ENCODE measurements at regions not wholly inside any gene's neighbourhood (a gene's known extent, or its start where the extent isn't known, plus 50 kb on each side); places are given as distances from the start of the nearest gene placed in this dataset.

DNA sequence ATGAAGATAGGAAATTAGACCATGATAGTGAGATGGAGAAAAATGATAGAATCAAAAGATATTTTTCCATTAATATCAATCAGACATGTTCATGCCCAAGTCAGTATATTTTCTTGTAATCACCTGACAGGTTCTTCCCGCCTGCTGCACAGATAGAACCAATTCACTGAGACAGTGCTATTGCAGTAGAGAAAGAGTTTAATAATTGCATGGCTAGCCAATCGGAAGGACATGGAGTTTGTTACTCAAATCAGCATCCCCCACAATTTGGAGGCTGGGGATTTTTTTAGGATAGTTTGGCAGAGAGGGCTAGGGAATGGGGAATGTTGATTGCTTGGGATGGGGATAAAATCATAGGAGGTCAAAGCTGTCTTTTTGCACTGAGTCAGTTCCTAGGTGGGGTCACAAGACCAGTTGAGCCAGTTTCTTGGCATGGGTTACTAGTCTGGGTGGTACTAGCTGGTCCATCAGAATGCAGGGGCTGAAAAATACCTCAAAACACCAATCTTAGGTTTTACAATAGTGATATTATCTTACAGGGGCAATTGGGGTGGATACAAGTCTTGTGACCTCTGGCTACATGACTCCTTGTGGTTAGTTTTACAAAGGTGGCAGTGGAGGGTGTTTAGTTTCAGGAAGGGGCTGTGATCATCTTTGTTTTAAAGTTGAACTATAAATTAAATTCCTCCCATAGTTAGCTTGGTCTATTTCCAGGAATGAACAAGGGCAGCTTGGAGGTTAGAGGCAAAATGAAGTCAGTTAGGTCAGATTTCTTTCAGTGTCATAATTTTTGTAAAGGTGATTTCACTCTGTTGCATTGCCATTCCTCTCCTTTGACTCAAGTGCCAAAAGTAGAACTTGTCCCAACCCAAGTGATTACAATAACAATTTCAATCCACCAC is 100.3 kb upstream of the PDE5A start:
- Histone ChIP-seq H3K4me3 (ENCODE audit: low read depth in 1 of 2, low read length in 2 of 2) (no peak overlapping the region), H3K9me3 (ENCODE audit: low read length) (no peaks in the 10 kb centered on the region), H3K27me3 (ENCODE audit: control insufficient read depth in 1 of 2, insufficient read depth in 2 of 2, low read length in 2 of 2) (no peaks in the 10 kb centered on the region), H3K4me1 (ENCODE audit: insufficient read depth, low read length) (peaks cover 29% of the 10 kb centered on the region), H3K36me3 (ENCODE audit: insufficient read depth, low read length) (no peaks in the 10 kb centered on the region), H3K27ac (ENCODE audit: low read depth, low read length) (no peak overlapping the region), H3K9ac (ENCODE audit: low read length) (no peak overlapping the region)

- H3K27me3 ChIP-seq (ENCODE audit: control insufficient read depth in 1 of 2, insufficient read depth in 2 of 2, low read length in 2 of 2) = no peaks in the 10 kb centered on the region
- H3K4me1 ChIP-seq (ENCODE audit: insufficient read depth, low read length) = peaks cover 29% of the 10 kb centered on the region
- no peak overlapping the region for H3K4me3 ChIP-seq (ENCODE audit: low read depth in 1 of 2, low read length in 2 of 2)
- H3K9me3 ChIP-seq (ENCODE audit: low read length) = no peaks in the 10 kb centered on the region
- H3K27ac ChIP-seq (ENCODE audit: low read depth, low read length) = no peak overlapping the region
- no peak overlapping the region for H3K9ac ChIP-seq (ENCODE audit: low read length)
- no peaks in the 10 kb centered on the region for H3K36me3 ChIP-seq (ENCODE audit: insufficient read depth, low read length)
Observed at GRCh38 chr4:119728185-119728584, 99.6 kb upstream of the PDE5A start.

- Histone ChIP-seq H3K36me3 (ENCODE audit: insufficient read depth, low read length) (no peaks in the 10 kb centered on the region), H3K9me3 (ENCODE audit: low read length) (no peaks in the 10 kb centered on the region), H3K4me1 (ENCODE audit: insufficient read depth, low read length) (peaks cover 29% of the 10 kb centered on the region), H3K9ac (ENCODE audit: low read length) (no peak overlapping the region), H3K27ac (ENCODE audit: low read depth, low read length) (no peak overlapping the region), H3K27me3 (ENCODE audit: control insufficient read depth in 1 of 2, insufficient read depth in 2 of 2, low read length in 2 of 2) (no peaks in the 10 kb centered on the region), H3K4me3 (ENCODE audit: low read depth in 1 of 2, low read length in 2 of 2) (no peak overlapping the region)
Observed at GRCh38 chr4:119726505-119726904, 97.9 kb upstream of the PDE5A start.

GRCh38 chr4:119725688-119726330 is 97.2 kb upstream of the PDE5A start:
- Histone ChIP-seq H3K9ac (ENCODE audit: low read length) (no peak overlapping the region), H3K4me3 (ENCODE audit: low read depth in 1 of 2, low read length in 2 of 2) (no peak overlapping the region), H3K4me1 (ENCODE audit: insufficient read depth, low read length) (peaks cover 25% of the 10 kb centered on the region), H3K27ac (ENCODE audit: low read depth, low read length) (no peak overlapping the region), H3K9me3 (ENCODE audit: low read length) (no peaks in the 10 kb centered on the region), H3K27me3 (ENCODE audit: control insufficient read depth in 1 of 2, insufficient read depth in 2 of 2, low read length in 2 of 2) (no peaks in the 10 kb centered on the region), H3K36me3 (ENCODE audit: insufficient read depth, low read length) (no peaks in the 10 kb centered on the region)

DNA sequence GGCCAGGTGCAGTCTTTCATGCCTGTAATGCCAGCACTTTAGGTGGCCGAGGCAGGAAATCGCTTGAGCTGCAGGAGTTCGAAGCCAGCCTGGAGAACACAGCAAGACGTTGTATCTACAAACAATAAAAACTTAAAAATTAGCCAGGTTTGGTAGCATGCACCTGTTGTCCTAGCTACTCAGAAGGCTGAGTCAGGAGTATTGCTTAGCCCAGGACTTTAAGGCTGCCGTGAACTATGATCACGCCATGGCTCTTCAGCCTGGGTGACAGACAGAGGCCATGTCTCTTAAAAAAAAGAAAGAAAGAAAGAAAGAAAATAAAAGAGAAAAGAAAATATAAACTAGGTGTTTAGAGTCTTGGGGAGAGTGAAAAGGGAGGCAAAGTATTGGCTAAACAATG is 96.4 kb upstream of the PDE5A start:
- H3K9ac ChIP-seq (ENCODE audit: low read length) = no peak overlapping the region
- no peak overlapping the region for H3K27ac ChIP-seq (ENCODE audit: low read depth, low read length)
- no peaks in the 10 kb centered on the region for H3K27me3 ChIP-seq (ENCODE audit: control insufficient read depth in 1 of 2, insufficient read depth in 2 of 2, low read length in 2 of 2)
- no peak overlapping the region for H3K4me3 ChIP-seq (ENCODE audit: low read depth in 1 of 2, low read length in 2 of 2)
- H3K9me3 ChIP-seq (ENCODE audit: low read length) = no peaks in the 10 kb centered on the region
- no peaks in the 10 kb centered on the region for H3K36me3 ChIP-seq (ENCODE audit: insufficient read depth, low read length)
- peaks cover 17% of the 10 kb centered on the region for H3K4me1 ChIP-seq (ENCODE audit: insufficient read depth, low read length)

DNA sequence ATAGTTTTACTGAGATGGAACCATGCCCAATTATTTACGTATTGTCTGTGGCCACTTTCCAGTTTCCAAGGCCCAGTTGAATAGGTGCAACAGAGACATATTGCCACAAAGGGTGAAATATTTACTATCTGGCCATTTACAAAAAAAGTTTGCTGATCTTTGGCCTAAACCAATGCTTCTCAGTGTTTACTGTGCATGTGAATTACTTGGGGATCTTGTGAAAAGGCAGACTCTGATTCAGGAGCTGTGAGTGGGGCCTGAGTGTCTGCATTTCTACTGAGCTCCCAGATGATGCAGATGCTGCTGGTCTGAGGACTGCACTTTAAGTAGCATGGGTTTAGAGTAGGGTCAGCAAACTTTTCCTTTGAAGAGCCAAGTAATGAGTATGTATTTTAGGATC is 94.1 kb upstream of the PDE5A start:
- H3K4me1 ChIP-seq (ENCODE audit: insufficient read depth, low read length) = peaks cover 11% of the 10 kb centered on the region
- H3K4me3 ChIP-seq (ENCODE audit: low read depth in 1 of 2, low read length in 2 of 2) = no peak overlapping the region
- no peaks in the 10 kb centered on the region for H3K36me3 ChIP-seq (ENCODE audit: insufficient read depth, low read length)
- H3K9ac ChIP-seq (ENCODE audit: low read length) = no peak overlapping the region
- H3K27me3 ChIP-seq (ENCODE audit: control insufficient read depth in 1 of 2, insufficient read depth in 2 of 2, low read length in 2 of 2) = no peaks in the 10 kb centered on the region
- H3K27ac ChIP-seq (ENCODE audit: low read depth, low read length) = no peak overlapping the region
- H3K9me3 ChIP-seq (ENCODE audit: low read length) = no peaks in the 10 kb centered on the region

- Histone ChIP-seq H3K9me3 (ENCODE audit: low read length) (no peaks in the 10 kb centered on the region), H3K36me3 (ENCODE audit: insufficient read depth, low read length) (no peaks in the 10 kb centered on the region), H3K27ac (ENCODE audit: low read depth, low read length) (no peak overlapping the region), H3K9ac (ENCODE audit: low read length) (no peak overlapping the region), H3K27me3 (ENCODE audit: control insufficient read depth in 1 of 2, insufficient read depth in 2 of 2, low read length in 2 of 2) (no peaks in the 10 kb centered on the region), H3K4me1 (ENCODE audit: insufficient read depth, low read length) (peaks cover 11% of the 10 kb centered on the region), H3K4me3 (ENCODE audit: low read depth in 1 of 2, low read length in 2 of 2) (no peak overlapping the region)
Observed at GRCh38 chr4:119721878-119722277, 93.3 kb upstream of the PDE5A start.

- Histone ChIP-seq H3K36me3 (ENCODE audit: insufficient read depth, low read length) (no peaks in the 10 kb centered on the region), H3K9me3 (ENCODE audit: low read length) (no peaks in the 10 kb centered on the region), H3K9ac (ENCODE audit: low read length) (no peak overlapping the region), H3K4me1 (ENCODE audit: insufficient read depth, low read length) (no peaks in the 10 kb centered on the region), H3K27ac (ENCODE audit: low read depth, low read length) (no peak overlapping the region), H3K27me3 (ENCODE audit: control insufficient read depth in 1 of 2, insufficient read depth in 2 of 2, low read length in 2 of 2) (no peaks in the 10 kb centered on the region), H3K4me3 (ENCODE audit: low read depth in 1 of 2, low read length in 2 of 2) (no peak overlapping the region)
Observed at GRCh38 chr4:119715490-119716445, 87.2 kb upstream of the PDE5A start.

GRCh38 chr4:119709418-119709817 is 80.8 kb upstream of the PDE5A start:
- H3K27ac ChIP-seq (ENCODE audit: low read depth, low read length) = no peak overlapping the region
- H3K27me3 ChIP-seq (ENCODE audit: control insufficient read depth in 1 of 2, insufficient read depth in 2 of 2, low read length in 2 of 2) = no peaks in the 10 kb centered on the region
- H3K9ac ChIP-seq (ENCODE audit: low read length) = no peak overlapping the region
- H3K4me3 ChIP-seq (ENCODE audit: low read depth in 1 of 2, low read length in 2 of 2) = no peak overlapping the region
- H3K4me1 ChIP-seq (ENCODE audit: insufficient read depth, low read length) = no peaks in the 10 kb centered on the region
- H3K9me3 ChIP-seq (ENCODE audit: low read length) = no peaks in the 10 kb centered on the region
- no peaks in the 10 kb centered on the region for H3K36me3 ChIP-seq (ENCODE audit: insufficient read depth, low read length)

GRCh38 chr4:119707336-119707735 is 78.7 kb upstream of the PDE5A start:
- H3K27ac ChIP-seq (ENCODE audit: low read depth, low read length) = no peak overlapping the region
- no peak overlapping the region for H3K4me3 ChIP-seq (ENCODE audit: low read depth in 1 of 2, low read length in 2 of 2)
- no peak overlapping the region for H3K9ac ChIP-seq (ENCODE audit: low read length)
- H3K27me3 ChIP-seq (ENCODE audit: control insufficient read depth in 1 of 2, insufficient read depth in 2 of 2, low read length in 2 of 2) = no peaks in the 10 kb centered on the region
- no peaks in the 10 kb centered on the region for H3K36me3 ChIP-seq (ENCODE audit: insufficient read depth, low read length)
- H3K4me1 ChIP-seq (ENCODE audit: insufficient read depth, low read length) = no peaks in the 10 kb centered on the region
- H3K9me3 ChIP-seq (ENCODE audit: low read length) = no peaks in the 10 kb centered on the region

DNA sequence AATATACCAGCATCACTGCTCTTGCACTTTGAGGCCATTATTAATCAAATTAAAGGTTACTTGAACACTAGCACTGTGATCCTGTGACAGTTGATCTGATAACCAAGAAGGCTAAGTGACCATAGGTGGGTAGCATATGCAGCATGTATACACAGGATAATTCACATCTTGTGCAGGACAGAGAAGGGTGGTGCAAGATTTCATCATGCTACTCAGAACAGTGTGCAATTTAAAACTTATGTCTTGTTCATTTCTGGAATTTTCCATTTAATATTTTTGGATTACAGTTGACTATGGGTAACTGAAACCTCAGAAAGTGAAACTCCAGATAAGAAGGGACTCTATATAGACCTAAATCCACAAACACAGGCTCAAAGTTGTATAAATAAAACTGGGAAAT is 78.2 kb upstream of the PDE5A start:
- Histone ChIP-seq H3K4me3 (ENCODE audit: low read depth in 1 of 2, low read length in 2 of 2) (no peak overlapping the region), H3K4me1 (ENCODE audit: insufficient read depth, low read length) (no peaks in the 10 kb centered on the region), H3K27ac (ENCODE audit: low read depth, low read length) (no peak overlapping the region), H3K27me3 (ENCODE audit: control insufficient read depth in 1 of 2, insufficient read depth in 2 of 2, low read length in 2 of 2) (no peaks in the 10 kb centered on the region), H3K9ac (ENCODE audit: low read length) (no peak overlapping the region), H3K36me3 (ENCODE audit: insufficient read depth, low read length) (no peaks in the 10 kb centered on the region), H3K9me3 (ENCODE audit: low read length) (no peaks in the 10 kb centered on the region)

Data from muscle layer of colon (tissue), 2 donors.